Fibroblast of peridontal ligament (primary cell): ENCODE measurements at regions not wholly inside any gene's neighbourhood (a gene's known extent, or its start where the extent isn't known, plus 50 kb on each side); places are given as distances from the start of the nearest gene placed in this dataset.

ENCODE experiments used
- DNase-seq: peaks from one replicate; pipeline ENCODE4 v3.0.0-alpha.2; 2010; ENCODE audit errors: extremely low read depth

DNA sequence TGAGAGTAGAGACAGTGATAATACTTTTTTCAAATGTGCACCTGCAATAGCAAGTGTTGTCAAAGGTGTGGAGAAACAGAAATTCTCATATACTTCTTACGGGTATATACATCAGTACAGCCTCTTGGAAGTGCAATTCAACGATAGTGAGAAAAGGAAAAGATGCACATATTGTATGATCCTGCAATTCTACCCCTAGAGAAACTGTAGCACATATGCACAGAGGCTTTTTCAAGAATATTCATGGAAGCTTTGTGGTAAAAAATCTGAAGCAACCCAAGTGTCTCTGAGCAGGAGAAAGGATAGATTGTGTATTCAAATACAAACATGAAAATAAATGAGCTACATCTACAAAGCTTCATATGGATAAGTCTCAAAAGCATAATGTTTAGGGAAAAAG lies 94.7 kb upstream of the PREP start:
- DNase-seq: no peak

DNA sequence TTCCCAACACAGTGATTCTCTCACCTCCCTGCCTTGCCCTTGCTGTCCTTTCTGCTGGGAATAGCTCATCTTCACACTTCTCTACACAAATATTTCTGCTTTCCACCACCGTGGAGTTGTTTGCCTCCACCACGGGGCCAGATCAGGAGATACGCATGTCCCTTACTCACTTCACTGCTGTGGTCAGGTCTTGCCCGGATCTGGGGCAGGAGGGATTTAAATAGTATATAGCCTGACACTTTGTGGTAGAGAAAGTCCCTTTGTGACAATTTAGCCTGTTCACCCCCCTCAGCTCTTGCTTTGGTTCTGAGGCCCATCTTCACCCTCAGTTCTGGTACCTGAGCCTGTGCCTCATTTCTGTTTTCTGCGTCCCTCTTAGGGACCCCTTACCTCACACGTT lies 92.6 kb upstream of the PREP start:
- DNase-seq: no peak

DNA sequence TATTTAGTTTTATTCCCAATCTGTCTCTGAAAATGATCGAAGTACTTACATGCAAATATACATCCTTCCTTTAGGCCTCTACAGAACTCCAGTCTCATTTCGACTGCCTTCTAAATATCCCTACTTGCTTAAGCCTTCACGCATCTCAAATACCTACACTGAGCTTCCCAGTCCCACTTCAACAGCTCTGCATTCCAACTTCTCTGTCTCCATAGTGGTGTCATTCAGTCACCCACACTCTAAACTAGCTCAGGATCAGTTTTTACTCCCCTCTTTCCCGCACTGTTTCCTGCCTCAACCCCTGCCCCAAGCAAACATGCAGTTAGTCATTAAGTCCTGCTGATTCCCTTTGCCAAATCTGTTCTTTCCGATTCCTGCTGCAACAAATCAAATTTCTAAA lies 91.8 kb upstream of the PREP start:
- DNase-seq: no peak

DNA sequence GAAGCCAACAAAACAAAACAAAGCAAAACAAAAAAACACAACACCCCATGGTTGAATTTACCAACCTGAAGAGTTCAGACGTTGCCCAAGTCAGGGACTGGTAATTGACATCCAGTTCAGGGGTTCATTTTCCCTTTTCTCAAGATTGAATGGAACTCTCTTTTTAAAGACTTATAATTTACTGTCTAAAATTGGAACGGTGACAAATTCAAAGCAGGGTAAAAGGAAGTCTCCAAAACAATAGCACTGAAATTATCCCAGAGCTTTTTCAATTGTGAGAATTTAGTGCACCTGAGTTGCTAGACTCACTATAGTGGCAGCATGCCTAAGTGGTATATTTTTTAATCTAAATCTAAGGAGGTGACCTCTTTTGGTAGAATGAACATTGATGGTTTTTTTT lies 90.9 kb upstream of the PREP start:
- no peak for DNase-seq

DNA sequence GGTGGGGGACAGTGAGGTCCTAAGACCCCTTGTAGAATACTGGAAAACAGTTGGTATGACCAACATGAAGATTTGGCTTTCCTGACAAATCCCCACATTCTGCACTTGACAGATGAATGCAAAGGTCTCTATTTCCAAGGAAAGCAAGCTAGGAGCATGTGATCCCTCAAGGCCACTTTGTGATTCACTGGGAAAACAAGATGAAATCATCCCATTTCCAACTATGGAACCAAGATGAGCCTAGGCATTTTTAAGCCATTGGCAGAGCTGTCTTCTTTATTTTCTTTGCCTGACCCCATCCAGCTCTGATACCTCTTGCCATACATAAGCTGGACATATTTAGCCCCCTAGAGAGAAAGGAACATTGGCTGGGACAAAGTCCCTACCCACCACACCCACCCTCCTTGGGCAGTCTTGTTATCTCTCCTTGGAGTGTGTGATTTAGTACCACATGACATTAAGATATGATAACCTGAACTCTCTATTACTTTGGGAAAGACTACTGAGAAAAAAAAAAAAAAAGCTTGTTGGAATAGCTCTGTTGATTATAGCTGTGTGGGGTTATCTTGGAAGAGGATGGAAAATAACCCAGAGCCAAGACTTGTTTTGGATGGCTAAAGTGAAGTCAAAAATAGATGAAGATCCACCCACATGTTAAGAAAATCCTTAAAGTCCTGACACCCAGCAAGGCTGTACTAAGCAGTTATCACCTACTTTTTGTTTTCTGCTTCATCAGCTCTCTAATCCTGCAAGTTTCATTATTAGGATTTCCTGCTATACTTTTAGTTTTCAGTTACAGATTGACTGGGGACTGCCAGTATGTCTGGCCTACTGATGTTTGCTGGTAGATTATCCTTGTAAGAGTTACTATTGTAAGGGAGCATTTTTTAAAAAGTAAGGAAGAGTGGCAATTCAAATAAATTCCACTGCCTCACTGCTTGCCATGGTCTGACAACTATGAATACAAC lies 90.1 kb upstream of the PREP start:
- DNase-seq: no peak

DNA sequence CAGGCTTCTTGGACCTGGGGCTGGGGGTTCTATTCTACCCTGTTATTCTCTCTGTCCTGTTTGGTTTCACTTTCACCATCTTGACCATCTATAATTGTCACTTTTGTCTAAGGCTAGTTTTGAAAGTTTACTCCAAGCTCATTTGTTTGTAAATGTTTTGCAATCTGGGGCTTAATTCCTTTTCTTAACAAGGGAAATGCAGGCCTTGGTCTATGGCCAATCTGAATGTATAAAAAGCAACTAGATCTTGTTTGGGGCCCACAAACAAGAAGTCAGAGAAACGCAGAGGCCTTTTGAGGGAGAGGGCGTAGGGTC lies 86.3 kb upstream of the PREP start:
- peak; percentile 46 for DNase-seq

DNA sequence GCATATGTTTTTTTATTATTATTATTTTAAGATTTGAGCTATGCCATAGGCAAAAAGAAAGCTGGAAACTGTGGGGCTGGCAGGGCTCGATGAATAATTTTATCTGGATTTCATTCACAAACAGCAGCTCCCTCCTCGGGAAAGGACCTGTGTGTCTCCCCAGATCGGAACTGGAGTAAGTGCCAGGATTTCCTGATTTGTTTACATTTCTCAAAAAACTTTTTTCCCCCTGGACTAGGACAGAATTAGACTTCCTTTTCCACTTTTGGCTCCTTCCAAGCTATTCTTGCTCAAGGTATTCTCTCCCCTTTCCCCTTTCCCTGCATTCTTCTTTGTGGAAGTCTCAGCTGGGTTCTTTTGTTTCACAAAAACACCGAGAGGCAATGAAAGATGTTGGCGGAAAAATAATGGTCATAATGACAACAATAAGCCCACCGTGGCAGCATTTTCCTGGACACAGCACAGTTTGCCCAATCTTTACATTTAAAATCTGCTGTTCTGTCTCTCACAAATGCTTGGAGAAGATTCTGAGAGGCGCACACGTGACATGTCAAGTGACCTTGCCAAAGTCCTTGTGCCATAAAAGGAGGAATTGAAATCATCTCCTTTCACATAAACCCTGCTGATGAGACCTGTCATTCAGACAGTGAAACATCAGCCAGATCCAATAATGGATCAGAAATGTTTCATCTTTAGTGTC lies 85.8 kb upstream of the PREP start:
- DNase-seq: peak; percentile 57

DNA sequence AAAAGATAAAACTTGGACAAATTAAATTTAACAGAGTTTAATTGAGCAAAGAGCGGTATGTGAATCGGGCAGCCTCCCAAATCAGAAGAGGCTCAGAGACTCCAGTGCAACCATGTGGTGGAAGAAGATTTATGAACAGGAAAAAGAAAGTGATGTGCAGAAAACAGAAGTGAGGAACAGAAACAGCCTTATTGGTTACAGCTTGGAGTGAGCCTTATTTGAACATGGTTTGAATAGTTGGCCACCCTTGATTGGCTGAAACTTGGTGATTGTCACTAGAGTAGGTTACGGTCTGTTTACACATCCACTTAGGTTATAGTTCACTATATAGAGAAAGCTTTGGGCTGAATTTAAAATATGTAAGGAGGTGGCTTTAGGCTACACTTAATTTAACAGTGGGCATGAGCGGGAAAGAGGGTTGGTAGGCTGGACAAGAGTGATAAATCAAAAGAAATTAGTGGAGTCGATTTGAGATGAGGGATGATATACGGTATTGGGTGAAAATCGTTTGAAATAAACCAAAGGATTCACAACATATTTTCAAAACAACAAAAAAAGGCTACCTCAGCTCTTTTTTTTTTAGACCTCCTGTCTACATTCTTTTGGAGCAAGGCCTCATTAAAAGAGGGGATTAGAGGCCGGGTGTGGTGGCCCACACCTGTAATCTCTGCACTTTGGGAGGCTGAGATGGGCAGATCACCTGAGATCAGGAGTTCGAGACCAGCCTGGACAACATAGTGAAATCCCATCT lies 84.3 kb upstream of the PREP start:
- DNase-seq: no peak

DNA sequence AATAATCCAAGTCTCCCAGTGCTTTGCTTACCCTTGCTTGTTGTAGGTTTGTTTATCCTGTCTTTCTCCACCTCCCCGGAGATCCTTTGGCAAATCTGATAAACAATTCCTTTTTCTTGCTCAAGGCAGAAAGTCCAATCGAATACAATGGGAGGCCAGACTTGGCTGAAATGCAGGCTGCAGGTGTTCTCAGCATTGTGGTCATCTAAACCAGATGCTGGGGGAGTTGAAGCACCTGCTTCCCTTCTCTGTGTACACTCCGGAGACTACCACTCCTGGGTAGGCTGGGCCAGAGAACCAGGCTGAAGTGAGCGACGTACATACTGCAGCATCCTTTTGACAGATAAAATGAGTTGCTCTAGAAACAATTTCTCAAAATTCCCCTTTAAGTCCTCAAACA lies 82.6 kb upstream of the PREP start:
- DNase-seq: no peak

DNA sequence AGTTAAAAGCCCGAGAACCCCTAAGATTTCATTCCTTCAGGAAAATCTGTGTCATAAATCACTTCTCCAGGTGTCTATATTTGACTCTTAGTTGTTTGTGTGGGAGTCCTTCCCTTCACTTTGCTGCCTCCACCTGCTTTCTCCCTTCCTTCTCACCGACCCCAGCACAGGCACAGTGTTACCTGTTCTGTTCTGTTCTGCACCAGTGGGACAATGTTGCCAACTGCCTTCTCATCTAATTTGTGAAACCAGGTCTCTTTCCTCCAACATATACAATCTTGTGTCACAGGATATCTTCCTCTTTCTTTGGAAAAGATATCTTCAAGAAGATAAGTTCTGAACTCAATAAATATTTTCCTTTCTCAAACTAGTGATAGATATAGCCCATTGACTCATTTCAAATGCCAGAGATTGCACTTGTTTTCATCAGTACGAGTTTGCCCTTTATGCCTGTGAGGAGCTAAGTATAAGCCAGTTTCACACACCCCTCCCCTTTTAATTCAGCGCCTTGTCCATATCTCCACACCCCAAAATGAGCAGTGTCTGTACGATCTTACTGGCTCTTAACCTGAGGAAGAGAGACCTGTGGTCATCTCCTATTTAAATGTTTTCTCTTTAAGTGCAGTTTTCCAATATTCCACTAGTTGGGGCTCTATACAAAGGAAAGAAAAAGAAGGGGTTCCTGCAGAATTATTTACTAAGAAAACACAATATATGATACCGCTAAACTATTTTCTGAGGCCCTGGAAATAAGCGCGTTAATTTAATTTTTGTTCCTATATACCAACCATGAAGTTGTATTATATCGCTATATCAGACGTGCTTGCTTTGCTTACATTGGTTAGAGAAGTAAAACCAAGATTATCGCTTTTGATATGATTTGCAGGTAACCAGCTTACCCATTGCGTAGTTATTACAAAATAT lies 81.6 kb upstream of the PREP start:
- peak; percentile 78 for DNase-seq

DNA sequence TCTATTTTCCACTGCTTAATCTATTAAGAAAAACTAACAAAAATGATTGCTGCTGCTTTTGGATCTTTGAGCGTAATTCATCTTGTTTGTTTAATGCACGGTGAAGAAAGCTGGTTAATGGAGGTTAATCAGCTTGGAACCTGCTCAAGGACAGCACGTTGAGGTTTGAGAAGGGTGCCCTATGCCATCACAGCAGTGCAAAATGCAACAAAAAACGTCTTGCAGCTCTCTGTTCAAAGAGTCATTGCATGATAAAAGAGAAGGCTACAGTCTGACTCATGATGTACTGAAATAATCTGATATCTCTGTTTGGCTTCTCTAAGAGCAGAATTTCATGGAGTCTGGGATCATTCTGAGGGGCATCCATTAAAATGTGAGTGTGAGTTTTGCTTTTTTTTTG lies 80.6 kb upstream of the PREP start:
- peak; percentile 67 for DNase-seq

DNA sequence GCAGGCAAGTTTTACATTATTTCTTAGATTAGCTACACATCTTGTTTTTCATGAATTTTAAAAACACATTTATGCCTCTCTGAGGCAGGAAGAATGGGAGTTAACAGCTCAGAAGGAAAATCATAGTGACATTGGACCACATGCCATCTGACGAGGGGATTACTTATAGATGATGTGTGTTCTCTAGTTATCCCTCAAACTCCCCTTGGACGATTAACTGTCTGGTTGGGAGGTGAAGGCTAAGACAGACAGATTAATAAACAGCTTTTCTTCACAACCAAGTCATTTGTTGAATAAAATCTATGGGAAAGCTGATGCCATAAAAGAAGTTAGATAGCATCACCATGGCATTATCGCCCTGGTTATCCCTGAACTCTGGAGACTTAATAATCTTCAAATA lies 80.0 kb upstream of the PREP start:
- no peak for DNase-seq

DNA sequence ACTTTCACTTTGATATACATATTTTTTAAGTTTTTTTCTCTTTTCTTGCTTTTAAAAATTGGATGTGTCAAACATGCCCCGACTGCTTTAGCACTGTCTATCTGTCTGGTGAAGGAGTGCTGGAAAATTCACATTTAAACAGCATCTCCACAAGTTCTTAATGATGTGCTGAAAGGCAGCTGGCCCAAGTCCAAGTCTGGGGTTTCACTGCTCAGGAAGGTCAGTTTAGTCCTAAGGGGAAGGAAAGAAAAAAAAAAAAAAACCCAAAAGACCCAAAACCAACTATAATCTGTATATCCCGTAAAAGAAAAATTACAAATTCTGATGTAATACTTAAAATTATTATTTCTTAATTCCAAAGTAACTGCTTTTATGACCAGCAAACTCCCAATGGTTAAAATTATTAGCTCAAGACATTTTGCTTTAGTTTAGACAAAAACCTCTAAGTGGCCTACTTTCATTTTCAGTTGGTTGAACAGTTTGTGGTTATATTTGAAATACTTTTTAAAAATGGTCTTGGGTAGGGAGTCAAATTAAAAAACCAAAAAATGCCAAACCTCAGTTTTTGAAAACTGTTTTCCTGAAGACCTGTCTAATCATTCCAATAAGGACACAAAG lies 79.5 kb upstream of the PREP start:
- peak; percentile 59 for DNase-seq

DNA sequence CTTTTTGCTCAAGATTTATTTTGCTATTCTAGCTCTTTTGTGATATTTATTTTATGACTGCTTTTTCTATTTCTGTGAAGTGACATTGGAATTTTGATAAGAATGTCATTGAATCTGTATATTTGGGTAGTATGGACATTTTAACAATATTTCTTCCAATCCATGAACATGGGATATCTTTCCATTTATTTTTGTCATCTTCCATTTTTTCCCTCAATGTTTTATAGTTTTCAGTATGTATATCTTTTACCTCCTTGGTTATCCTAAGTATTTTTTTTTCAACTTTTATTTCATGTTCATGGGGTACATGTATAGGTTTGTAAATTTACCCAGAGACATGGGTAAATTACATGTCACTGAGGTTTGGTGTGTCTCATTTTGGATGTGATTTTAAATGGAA lies 74.1 kb upstream of the PREP start:
- DNase-seq: no peak

DNA sequence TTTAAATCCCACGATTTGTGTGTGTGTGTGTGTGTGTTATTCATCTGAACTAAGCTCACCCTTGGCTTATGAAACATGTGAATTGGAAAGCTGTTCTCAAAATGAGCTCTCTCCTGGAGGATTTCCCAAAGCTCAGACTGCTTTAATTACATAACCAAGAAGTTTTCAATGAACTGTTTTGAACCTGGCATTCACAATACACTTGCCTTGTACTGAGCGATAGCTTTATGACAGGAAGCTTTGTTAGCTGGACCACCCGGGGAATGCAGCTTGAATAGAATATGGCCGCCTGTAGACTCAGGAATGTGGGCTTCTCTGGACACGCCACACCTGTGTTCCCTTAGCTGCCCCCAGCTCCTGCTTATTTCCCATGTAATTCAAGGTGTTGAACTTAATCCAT lies 71.4 kb upstream of the PREP start:
- peak; percentile 81 for DNase-seq

DNA sequence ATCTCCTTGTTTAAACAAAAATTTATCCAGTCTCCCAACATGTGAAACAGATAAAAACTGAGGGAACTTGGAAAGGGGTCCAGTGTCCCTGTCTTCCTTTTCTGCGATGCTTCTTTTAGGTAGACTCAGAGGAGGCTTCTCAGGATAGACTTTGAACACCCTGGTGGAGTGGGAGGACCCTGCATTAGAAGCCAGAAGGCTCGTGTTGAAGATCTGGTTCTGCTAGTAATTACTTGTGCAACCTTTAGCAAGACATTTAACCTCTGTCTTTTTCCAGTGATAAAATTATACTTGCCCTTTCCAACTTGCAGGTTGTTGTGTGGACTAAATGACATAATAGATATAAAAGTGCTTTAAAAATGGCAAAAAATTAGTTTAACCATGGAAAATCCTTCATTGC lies 67.1 kb upstream of the PREP start:
- DNase-seq: no peak

DNA sequence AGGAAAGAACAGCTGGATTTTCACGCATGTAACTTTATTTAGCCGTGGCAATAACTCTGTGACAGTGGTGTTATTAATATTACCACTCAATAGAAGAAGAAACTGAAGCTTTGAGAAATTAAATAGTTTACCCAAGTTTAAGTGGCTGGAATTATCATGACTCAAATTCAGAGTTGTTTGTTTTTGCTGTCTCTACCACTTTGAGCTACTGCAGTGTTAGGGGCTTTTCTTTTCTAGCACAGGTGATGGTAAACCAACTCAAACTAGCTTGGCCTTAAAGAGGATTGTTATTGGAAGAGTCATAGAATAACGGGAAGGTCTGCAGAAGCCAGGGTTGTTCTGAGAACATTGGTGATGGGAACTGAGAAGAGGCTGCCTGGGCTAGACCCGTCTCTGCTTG lies 66.0 kb upstream of the PREP start:
- DNase-seq: no peak

DNA sequence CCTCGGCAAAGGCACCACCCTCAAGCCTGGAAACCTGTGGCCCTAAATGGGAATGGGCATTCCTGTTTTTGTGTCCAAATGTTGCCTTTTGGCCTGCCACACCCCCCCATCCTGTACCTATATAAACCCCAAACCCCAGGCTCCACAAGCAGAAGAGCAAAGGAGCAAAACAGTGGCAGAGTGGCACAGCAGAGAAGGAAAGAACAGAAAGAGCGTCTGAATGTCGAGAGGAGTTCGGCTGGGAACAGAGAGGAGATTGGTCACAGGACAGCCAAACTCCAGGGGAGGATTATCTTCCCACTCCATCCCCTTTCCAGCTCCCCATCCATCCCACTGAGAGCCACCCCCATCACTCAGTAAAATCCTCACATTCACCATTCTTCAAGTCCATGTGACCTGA lies 58.0 kb upstream of the PREP start:
- no peak for DNase-seq

DNA sequence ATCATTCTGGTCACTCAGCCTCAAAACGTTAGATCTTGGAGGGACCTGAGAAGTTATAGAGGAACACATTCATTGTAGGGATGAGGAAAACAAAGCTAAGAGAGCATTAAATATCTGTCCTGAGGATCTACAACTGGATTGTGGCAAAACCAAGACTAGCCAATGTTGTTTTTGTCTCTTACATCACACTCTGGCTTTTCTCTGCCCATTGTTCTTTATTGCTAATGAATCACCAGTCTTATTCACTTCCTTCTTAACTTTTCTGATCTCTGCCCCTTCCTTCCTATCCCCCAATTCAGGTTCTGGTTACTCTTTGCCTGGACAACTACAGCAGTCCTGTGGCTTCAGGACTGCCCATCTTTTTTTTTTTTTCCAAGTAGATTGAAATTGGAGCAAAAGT lies 57.0 kb upstream of the PREP start:
- DNase-seq: peak; percentile 15

DNA sequence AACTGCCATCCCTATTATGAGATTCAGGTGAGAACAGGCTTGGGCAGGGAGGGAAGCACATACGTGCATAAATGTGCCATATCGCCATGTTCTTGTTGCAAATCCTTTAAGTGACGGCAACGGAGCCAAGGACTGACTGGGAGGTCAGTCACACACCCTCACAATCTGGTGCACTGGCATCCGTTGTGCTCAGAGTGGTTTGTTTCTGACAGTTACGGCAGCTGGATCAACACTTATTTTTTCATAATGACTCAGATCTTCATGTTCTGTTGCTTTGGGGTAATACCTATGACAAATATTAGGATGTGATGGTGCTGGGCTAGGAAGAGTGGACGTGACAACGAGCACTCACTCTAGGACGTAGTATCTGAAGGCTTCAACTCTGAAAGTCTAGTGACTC lies 56.2 kb upstream of the PREP start:
- no peak for DNase-seq

DNA sequence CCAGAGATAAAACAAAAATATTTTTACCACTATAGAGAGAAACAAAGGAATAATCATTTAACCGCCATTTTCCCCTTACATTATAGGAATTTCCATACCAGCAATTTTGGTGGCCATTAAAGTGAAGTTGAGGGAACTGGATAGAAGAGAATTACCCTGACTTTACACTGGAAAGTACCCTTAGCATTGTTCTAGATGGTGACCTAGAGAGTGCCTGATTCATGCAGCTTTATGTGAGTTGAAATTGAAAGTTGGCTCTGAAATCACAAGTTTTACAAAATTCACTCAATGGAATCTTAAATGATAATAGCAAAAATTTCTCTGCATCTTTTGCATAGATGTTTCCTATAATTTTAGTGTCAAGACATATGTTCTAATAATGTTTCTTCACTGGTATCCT lies 55.7 kb upstream of the PREP start:
- no peak for DNase-seq
